Esophagus squamous epithelium (tissue), 5 donors: ENCODE measurements at regions not wholly inside any gene's neighbourhood (a gene's known extent, or its start where the extent isn't known, plus 50 kb on each side); places are given as distances from the start of the nearest gene placed in this dataset.
A peak's percentile ranks its signal among the peaks of the same experiment; 100 is the strongest.

Experiments used
- DNase-seq: peaks from one replicate; lab custom pipeline; 2025; lab: John Stamatoyannopoulos, UW
- H3K27ac ChIP-seq, 4 donors: fragments of 200-600 bp; sonication (generic); one replicate each; pipeline ENCODE4 v1.5.1; 2016 to 2019; ENCODE audit warnings: mild to moderate bottlenecking in 1 of 4
- H3K27me3 ChIP-seq, 4 donors: fragments of 200-600 bp; sonication (generic); 1 replicate in 3 of 4; 2 replicates in 1 of 4; pipeline versions ENCODE4 v1.5.1 to v1.6.0; 2017 to 2021; ENCODE audit warnings: antibody characterized with exemption in 1 of 4
- H3K36me3 ChIP-seq, 3 donors: fragments of 200-600 bp; sonication (generic); one replicate each; pipeline ENCODE4 v1.5.1; 2016 to 2019
- H3K4me1 ChIP-seq, 3 donors: fragments of 200-600 bp; sonication (generic); one replicate each; pipeline ENCODE4 v1.5.1; 2017 to 2019
- H3K4me3 ChIP-seq, 4 donors: fragments of 200-600 bp; sonication (generic); 1 replicate in 3 of 4; 2 replicates in 1 of 4; pipeline ENCODE4 v1.5.1; 2016 to 2019; ENCODE audit warnings: mild to moderate bottlenecking in 2 of 4, moderate library complexity in 1 of 4
- H3K9me3 ChIP-seq, 3 donors: fragments of 200-600 bp; sonication (generic); one replicate each; pipeline ENCODE4 v1.5.1; 2016 to 2019
- POLR2A ChIP-seq, 4 donors: fragments of 450-650 bp; IDR thresholded peaks; one replicate each; pipeline ENCODE4 v1.6.1; 2017; ENCODE audit warnings: antibody characterized with exemption in 4 of 4, mild to moderate bottlenecking in 4 of 4, moderate library complexity in 3 of 4
- WGBS, 2 donors: methylation state at CpG; one replicate each; pipeline ENCODE4 v1.1.5; 2018; 5-methylcytosine and 5-hydroxymethylcytosine counted together
- intact Hi-C: fragments of 100-400 bp; cut with DNase I; formaldehyde crosslinking; loops from one replicate; pipeline ENCODE4 v1.15.0; 2022
- TF ChIP-seq, protein P1 (sequence below), 6 experiments: fragments of 450-650 bp in 4 of 6; fragments of 200-600 bp in 2 of 6; sonication (generic) in 2 of 6; IDR thresholded peaks; one replicate each; pipeline ENCODE4 v1.5.1; 2016 to 2019; ENCODE audit warnings: antibody characterized with exemption in 6 of 6, mild to moderate bottlenecking in 4 of 6, moderate library complexity in 4 of 6
- donor health status: DM: yes; HTN: yes; CAD: no.

DNA sequence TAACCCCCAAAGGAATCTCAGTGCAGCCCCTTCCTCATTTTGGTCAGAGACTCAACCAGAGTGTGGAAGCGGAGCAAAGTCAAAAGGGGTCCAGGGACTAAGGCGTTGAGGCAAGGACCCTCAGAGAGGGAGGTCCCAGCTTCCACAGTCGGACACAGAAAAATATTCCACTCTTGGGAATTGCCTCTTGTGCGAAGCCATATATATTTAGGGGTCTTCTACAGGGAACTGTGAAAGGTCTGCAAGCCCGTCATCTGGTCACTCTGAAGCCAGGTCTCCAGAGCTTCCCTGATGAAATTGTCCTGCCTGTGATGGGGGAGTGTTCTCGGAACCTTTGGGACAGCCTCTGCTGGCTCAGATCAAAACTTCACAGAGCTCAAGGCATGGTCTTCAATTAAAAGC lies 160.8 kb downstream of the TBXT start:
- H3K27me3 ChIP-seq = peaks cover 0 to 77% (median 10%) of the 10 kb centered on the region in 4 donors
- 22 to 31% methylated on average over 4 to 5 of the region's 6 CpGs for WGBS, 2 donors

GRCh38 chr6:166005944-166006899 lies 161.4 kb downstream of the TBXT start:
- no peak for DNase-seq
- Histone ChIP-seq H3K27me3 (peaks cover 0 to 70% (median 10%) of the 10 kb centered on the region in 4 donors), H3K9me3 (no peaks in the 10 kb centered on the region), H3K4me3 (peak overlapping the region in 3 of 4 donors; percentile 34 to 59 (median 38)), H3K27ac (peak overlapping the region; percentile 24 to 74 (median 70)), H3K36me3 (no peaks in the 10 kb centered on the region), H3K4me1 (peaks cover 0 to 45% (median 3%) of the 10 kb centered on the region in 3 donors)
- intact Hi-C loops = no loop called here
- TF ChIP-seq, protein P1, sequence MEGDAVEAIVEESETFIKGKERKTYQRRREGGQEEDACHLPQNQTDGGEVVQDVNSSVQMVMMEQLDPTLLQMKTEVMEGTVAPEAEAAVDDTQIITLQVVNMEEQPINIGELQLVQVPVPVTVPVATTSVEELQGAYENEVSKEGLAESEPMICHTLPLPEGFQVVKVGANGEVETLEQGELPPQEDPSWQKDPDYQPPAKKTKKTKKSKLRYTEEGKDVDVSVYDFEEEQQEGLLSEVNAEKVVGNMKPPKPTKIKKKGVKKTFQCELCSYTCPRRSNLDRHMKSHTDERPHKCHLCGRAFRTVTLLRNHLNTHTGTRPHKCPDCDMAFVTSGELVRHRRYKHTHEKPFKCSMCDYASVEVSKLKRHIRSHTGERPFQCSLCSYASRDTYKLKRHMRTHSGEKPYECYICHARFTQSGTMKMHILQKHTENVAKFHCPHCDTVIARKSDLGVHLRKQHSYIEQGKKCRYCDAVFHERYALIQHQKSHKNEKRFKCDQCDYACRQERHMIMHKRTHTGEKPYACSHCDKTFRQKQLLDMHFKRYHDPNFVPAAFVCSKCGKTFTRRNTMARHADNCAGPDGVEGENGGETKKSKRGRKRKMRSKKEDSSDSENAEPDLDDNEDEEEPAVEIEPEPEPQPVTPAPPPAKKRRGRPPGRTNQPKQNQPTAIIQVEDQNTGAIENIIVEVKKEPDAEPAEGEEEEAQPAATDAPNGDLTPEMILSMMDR (IDR thresholded peaks at IDR 0.05) = no peak
- no peak for TF ChIP-seq POLR2A (IDR thresholded peaks at IDR 0.05)
- 2 to 3% methylated on average over 21 to 30 of the region's 47 CpGs for WGBS, 2 donors

More for the DNA sequence above, 160.8 kb downstream of the TBXT start:
- peaks cover 0 to 45% (median 3%) of the 10 kb centered on the region in 3 donors for H3K4me1 ChIP-seq
- H3K9me3 ChIP-seq = no peaks in the 10 kb centered on the region
- no peaks in the 10 kb centered on the region for H3K36me3 ChIP-seq
- peak overlapping the region in 1 of 4 donors; percentile 59 for H3K4me3 ChIP-seq
- TF ChIP-seq POLR2A (IDR thresholded peaks at IDR 0.05) = no peak
- TF ChIP-seq, protein P1 (IDR thresholded peaks at IDR 0.05) = no peak
- H3K27ac ChIP-seq = peak overlapping the region in 1 of 4 donors; percentile 67
- intact Hi-C loops = no loop called here
- no peak for DNase-seq

GRCh38 chr6:166005401-166005943 lies 162.2 kb downstream of the TBXT start:
- Histone ChIP-seq H3K9me3 (no peaks in the 10 kb centered on the region), H3K4me3 (peak overlapping the region in 3 of 4 donors; percentile 34 to 59 (median 38)), H3K27ac (peak overlapping the region; percentile 24 to 74 (median 70)), H3K36me3 (no peaks in the 10 kb centered on the region), H3K4me1 (peaks cover 0 to 45% (median 3%) of the 10 kb centered on the region in 3 donors), H3K27me3 (peaks cover 0 to 63% (median 10%) of the 10 kb centered on the region in 4 donors)
- TF ChIP-seq, protein P1 (IDR thresholded peaks at IDR 0.05) = no peak
- TF ChIP-seq POLR2A (IDR thresholded peaks at IDR 0.05) = no peak
- 0 to 10% methylated on average over 2 to 5 of the region's 21 CpGs for whole genome bisulfite sequencing, 2 donors
- DNase-seq = no peak
- intact Hi-C loops = no loop called here

- Histone ChIP-seq H3K27ac (peak overlapping the region in 3 of 4 donors; percentile 67 to 74 (median 72)), H3K36me3 (no peaks in the 10 kb centered on the region), H3K27me3 (peaks cover 0 to 57% (median 10%) of the 10 kb centered on the region in 4 donors), H3K9me3 (no peaks in the 10 kb centered on the region), H3K4me3 (peak overlapping the region in 1 of 4 donors; percentile 59), H3K4me1 (peaks cover 0 to 45% (median 3%) of the 10 kb centered on the region in 3 donors)
- intact Hi-C loops = no loop called here
- DNase-seq = no peak
- 81 to 84% methylated on average over 12 of the region's 12 CpGs for WGBS, 2 donors
- no peak for TF ChIP-seq POLR2A (IDR thresholded peaks at IDR 0.05)
- TF ChIP-seq, protein P1 (IDR thresholded peaks at IDR 0.05) = no peak
Observed at GRCh38 chr6:166004876-166005275, 162.8 kb downstream of the TBXT start.
